ENCODE measurements at regions not wholly inside any gene's neighbourhood (a gene's known extent, or its start where the extent isn't known, plus 50 kb on each side); places are given as distances from the start of the nearest gene placed in this dataset.

GRCh38 chr1:55311979-55312378, 96.8 kb upstream of the USP24 start:
- TF ChIP-seq POLR2A (IDR thresholded peaks at IDR 0.05) (no peak), CTCF (IDR thresholded peaks at IDR 0.05) (no peak)
